ENCODE measurements at regions not wholly inside any gene's neighbourhood (a gene's known extent, or its start where the extent isn't known, plus 50 kb on each side); places are given as distances from the start of the nearest gene placed in this dataset.

DNA sequence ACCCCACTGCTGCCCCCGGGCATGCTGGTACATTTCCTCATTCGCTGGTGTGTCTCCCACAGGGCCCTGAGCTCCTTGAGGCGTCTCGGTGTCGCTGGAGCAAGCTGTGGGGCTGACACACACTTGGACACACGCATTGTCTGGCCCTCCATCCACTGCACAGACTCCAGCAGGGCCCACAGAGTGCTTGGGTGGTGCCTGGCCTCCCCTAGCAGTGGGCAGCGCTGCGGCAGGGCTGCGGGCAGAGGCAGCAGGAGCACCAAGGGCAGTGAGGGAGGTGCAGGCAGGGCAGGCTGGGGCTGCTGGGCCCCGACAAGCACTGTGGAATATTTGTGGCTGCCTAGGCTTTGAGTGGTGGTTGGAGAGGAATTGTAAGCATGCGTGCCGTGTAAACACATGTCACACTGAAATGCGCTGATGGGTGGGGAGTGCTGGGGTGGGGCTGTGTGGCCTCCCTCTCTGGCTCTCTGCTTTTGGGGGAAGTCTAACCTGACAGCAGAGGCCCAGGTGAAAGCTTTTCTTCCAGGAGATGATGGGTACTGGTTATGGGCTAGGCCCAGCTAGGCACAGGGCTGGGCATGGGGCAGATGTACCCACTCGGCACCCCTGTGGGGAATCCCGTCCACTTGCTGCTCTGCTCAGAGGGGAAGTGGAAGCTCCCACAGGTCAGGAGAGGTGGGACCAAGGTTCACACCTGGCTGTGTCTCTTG, 55.5 kb upstream of the HS6ST1 start:
- ATAC-seq (peak in 2 of 4 donors; percentile 17 to 43), FAIRE-seq (no peak), DNase-seq (peak in 1 of 6 donors; percentile 47)
- H3K9me3 ChIP-seq, result no peaks in the 10 kb centered on the region
- intact Hi-C loops (cut with DNase I), result no loop called here
- no peaks in the 10 kb centered on the region for H3K27me3 ChIP-seq
- no peak overlapping the region for H3K27ac ChIP-seq
- TF ChIP-seq, protein P1, sequence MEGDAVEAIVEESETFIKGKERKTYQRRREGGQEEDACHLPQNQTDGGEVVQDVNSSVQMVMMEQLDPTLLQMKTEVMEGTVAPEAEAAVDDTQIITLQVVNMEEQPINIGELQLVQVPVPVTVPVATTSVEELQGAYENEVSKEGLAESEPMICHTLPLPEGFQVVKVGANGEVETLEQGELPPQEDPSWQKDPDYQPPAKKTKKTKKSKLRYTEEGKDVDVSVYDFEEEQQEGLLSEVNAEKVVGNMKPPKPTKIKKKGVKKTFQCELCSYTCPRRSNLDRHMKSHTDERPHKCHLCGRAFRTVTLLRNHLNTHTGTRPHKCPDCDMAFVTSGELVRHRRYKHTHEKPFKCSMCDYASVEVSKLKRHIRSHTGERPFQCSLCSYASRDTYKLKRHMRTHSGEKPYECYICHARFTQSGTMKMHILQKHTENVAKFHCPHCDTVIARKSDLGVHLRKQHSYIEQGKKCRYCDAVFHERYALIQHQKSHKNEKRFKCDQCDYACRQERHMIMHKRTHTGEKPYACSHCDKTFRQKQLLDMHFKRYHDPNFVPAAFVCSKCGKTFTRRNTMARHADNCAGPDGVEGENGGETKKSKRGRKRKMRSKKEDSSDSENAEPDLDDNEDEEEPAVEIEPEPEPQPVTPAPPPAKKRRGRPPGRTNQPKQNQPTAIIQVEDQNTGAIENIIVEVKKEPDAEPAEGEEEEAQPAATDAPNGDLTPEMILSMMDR (IDR thresholded peaks at IDR 0.05), result no peak
- H3K4me1 ChIP-seq, result no peaks in the 10 kb centered on the region
- 91 to 96% methylated on average over 15 of the region's 15 CpGs for WGBS, 2 donors
- no peaks in the 10 kb centered on the region for H3K36me3 ChIP-seq
- no peak overlapping the region for H3K4me3 ChIP-seq

DNA sequence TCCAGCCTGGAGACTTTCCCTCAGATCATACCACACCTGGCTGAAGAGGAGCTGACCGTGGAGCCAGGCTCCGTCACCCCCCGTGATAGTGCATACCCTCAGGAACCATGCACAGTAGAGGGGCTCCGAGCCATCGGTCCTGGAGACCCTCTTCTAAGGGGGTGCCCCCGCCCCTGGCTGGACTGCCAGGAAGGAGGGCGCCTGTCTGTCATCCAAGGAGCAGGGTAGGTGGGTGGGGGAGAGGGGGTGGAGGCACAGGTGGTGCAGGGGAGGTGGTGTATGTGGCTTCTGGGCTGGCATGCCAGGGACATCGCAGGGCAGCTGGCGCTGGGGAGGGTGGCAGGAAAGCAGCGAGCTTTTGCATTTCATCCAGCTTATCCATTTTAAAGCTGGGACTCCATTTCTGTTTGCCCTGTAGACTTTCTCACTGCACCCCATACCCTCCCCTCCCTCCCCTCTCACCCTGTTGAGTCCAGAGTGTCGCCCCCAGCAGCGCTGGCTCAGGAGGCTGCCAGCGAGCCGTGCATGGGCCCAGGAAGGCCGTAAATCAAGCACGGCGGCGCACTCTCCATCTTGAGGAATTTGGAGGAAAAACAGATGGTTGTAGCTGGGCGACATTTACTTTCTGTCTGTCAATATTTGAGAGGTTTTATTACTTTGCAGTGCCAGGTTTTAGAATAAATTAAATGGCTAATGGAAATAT, 56.2 kb upstream of the HS6ST1 start:
- H3K36me3 ChIP-seq, result no peaks in the 10 kb centered on the region
- DNase-seq (peak in 1 of 6 donors; percentile 51), FAIRE-seq (no peak), ATAC-seq (peak in 3 of 4 donors; percentile 6 to 49 (median 38))
- 73 to 82% methylated on average over 19 of the region's 19 CpGs for WGBS, 2 donors
- no peaks in the 10 kb centered on the region for H3K9me3 ChIP-seq
- no peaks in the 10 kb centered on the region for H3K27me3 ChIP-seq
- TF ChIP-seq, protein P1 (IDR thresholded peaks at IDR 0.05), result no peak
- H3K27ac ChIP-seq, result peak overlapping the region in 2 of 4 donors; percentile 1 to 20
- H3K4me3 ChIP-seq, result no peak overlapping the region
- no peaks in the 10 kb centered on the region for H3K4me1 ChIP-seq
- intact Hi-C loops (cut with DNase I), result no loop called here

DNA sequence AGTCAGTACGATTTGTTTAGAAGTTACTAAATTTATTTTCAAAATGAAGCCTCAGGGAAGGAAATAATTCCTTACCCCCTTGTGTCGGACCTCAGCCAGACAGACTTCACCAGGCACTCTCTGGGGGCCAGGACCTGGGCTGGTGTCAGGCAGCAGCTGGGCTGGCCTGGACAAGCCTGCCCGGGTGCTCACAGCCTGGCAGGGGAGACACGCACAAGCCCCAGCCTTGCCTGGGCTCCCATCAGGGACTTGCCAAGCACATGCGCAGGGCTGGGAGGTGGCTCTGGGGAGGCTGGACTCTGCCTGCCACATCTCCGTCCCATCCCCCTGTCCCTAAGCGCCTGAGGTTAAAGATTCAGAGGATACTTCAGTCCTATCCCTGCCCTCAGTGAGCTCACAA, 56.8 kb upstream of the HS6ST1 start:
- peak overlapping the region; percentile 1 to 36 (median 22) for H3K27ac ChIP-seq
- H3K36me3 ChIP-seq, result no peaks in the 10 kb centered on the region
- H3K9me3 ChIP-seq, result no peaks in the 10 kb centered on the region
- FAIRE-seq, result no peak
- 69 to 72% methylated on average over 7 of the region's 7 CpGs for WGBS, 2 donors
- H3K27me3 ChIP-seq, result no peaks in the 10 kb centered on the region
- DNase-seq, result peak in 2 of 6 donors; percentile 56 to 62
- H3K4me3 ChIP-seq, result no peak overlapping the region
- ATAC-seq, result peak in 3 of 4 donors; percentile 12 to 37 (median 35)
- TF ChIP-seq, protein P1 (IDR thresholded peaks at IDR 0.05), result no peak
- intact Hi-C loops (cut with DNase I), result no loop called here
- H3K4me1 ChIP-seq, result no peaks in the 10 kb centered on the region

DNA sequence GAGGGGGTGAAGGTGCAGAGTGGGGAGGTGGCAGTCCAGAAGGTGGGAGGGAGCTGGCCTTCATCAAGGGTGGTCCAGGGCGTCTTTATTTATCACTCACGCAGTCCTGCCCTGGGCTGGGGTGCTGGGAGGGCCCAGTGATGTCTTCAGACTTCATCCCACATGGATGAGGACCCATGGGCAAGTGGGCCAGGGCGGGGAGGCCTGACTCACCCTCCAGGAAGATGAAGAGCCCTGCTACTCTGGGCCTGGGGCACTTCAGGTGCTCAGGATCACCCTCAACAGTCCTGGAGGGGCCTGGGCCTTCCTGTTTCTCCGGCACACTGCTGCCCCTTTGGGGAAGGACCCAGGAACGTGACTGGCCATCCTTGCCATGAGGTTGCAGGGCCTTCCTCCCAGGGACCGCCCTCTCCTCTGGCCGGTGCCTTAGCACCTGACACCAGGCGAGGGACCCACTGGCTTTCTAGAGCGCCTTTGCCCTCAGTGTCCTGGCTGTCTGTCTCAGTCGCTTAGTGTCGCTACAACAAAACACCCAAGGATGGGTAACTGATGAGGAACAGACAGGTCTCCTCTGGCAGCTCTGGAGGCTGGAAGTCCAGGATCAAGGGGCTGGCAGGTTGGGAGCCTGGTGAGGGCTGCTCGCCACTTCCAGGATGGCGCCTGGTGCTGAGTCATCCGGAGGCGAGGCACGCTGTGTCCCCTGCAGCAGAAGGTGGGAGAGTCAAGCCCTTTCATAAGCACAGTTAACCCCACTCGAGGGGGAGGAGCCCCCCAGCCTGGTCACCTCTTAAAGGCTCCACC, 57.8 kb upstream of the HS6ST1 start:
- Histone ChIP-seq H3K4me1 (no peaks in the 10 kb centered on the region), H3K9me3 (no peaks in the 10 kb centered on the region), H3K27me3 (no peaks in the 10 kb centered on the region), H3K27ac (no peak overlapping the region), H3K36me3 (no peaks in the 10 kb centered on the region), H3K4me3 (no peak overlapping the region)
- TF ChIP-seq, protein P1 (IDR thresholded peaks at IDR 0.05), result no peak
- ATAC-seq (no peak), FAIRE-seq (no peak), DNase-seq (peak in 2 of 6 donors; percentile 7 to 45)
- intact Hi-C loops (cut with DNase I), result no loop called here
- 88 to 92% methylated on average over 17 of the region's 17 CpGs for WGBS, 2 donors

Measured in pancreas (tissue), 10 donors.